Endothelial cell of umbilical vein (primary cell): ENCODE measurements at regions not wholly inside any gene's neighbourhood (a gene's known extent, or its start where the extent isn't known, plus 50 kb on each side); places are given as distances from the start of the nearest gene placed in this dataset.

ENCODE experiments used
- BruUV-seq: library from RNA; stranded (reverse); fragments of 400-500 nt; replicated peaks from 2 replicates; lab custom pipeline; 2021; lab: Mats Ljungman, UMichigan
- CTCF ChIA-PET: fragments of 300-600, 350-600 bp; sonication (Branson Sonifier 250); formaldehyde crosslinking; loops from one replicate; lab custom pipeline; 2021; ENCODE audit warnings: antibody characterized with exemption, inconsistent platforms; lab: Charles Lee
- POLR2A ChIA-PET: fragments of 300-600, 350-600 bp; sonication (Branson Sonifier 250); formaldehyde crosslinking; loops from one replicate; lab custom pipeline; 2021; ENCODE audit warnings: antibody characterized with exemption, inconsistent platforms; lab: Charles Lee
- DNase-seq: peaks from one replicate; pipeline ENCODE4 v3.0.0-alpha.2; 2011; ENCODE audit warnings: low read depth, low spot score
- FAIRE-seq: peaks from 2 replicates; lab custom pipeline; 2011; peaks lifted over from hg19 to GRCh38; lab: Jason Lieb, UNC
- H2AFZ ChIP-seq: 2 replicates; pipeline ENCODE4 v1.6.0; 2012; ENCODE audit warnings: low read depth, low read length, control low read depth, inconsistent platforms
- H3K27ac ChIP-seq: 2 replicates; pipeline ENCODE4 v1.5.1; 2011; ENCODE audit warnings: low read depth, mild to moderate bottlenecking, control low read depth, low read length, moderate library complexity; ENCODE audit not compliant: insufficient read depth
- H3K27me3 ChIP-seq, 2 experiments: 2 replicates each; pipeline versions ENCODE4 v1.6.0 to v1.6.1; 2011; ENCODE audit warnings: low read length in 2 of 2, mixed read lengths in 1 of 2; ENCODE audit not compliant: control insufficient read depth in 2 of 2, insufficient read depth in 2 of 2
- H3K36me3 ChIP-seq, 2 experiments: 2 replicates in 1 of 2; 3 replicates in 1 of 2; pipeline ENCODE4 v1.5.1; 2011; ENCODE audit warnings: low read length in 2 of 2, mild to moderate bottlenecking in 1 of 2, moderate library complexity in 1 of 2; ENCODE audit not compliant: control insufficient read depth in 2 of 2, insufficient read depth in 2 of 2; ENCODE audit errors: extremely low read depth in 1 of 2
- H3K4me1 ChIP-seq: 3 replicates; pipeline ENCODE4 v1.5.1; 2011; ENCODE audit warnings: mild to moderate bottlenecking, low read length; ENCODE audit not compliant: control insufficient read depth, insufficient read depth; ENCODE audit errors: extremely low read depth
- H3K4me2 ChIP-seq: 2 replicates; pipeline ENCODE4 v1.6.1; 2011; ENCODE audit warnings: low read length, control low read depth, mixed read lengths; ENCODE audit not compliant: insufficient read depth
- H3K4me3 ChIP-seq, 3 experiments: fragments of 200-600 bp in 1 of 3; sonication (generic), shearing (Covaris generic) in 1 of 3; replicated peaks in 1 of 3; 2 replicates each; pipeline ENCODE4 v1.5.1; 2011 to 2016; ENCODE audit warnings: control low read depth in 3 of 3, low read length in 3 of 3, mild to moderate bottlenecking in 2 of 3, inconsistent platforms in 1 of 3, low read depth in 1 of 3, moderate library complexity in 1 of 3; ENCODE audit not compliant: insufficient read depth in 1 of 3
- H3K79me2 ChIP-seq: 2 replicates; pipeline ENCODE4 v1.6.0; 2012; ENCODE audit warnings: low read length, inconsistent platforms; ENCODE audit not compliant: control insufficient read depth, insufficient read depth
- H3K9ac ChIP-seq: replicated peaks from 2 replicates; pipeline ENCODE3; 2011; ENCODE audit warnings: low read length, control low read depth; ENCODE audit not compliant: insufficient read depth; ENCODE audit errors: extremely low read depth
- H3K9me1 ChIP-seq: replicated peaks from 3 replicates; pipeline ENCODE4 v1.6.0; 2011; ENCODE audit warnings: mild to moderate bottlenecking, low read length; ENCODE audit not compliant: control insufficient read depth, insufficient read depth; ENCODE audit errors: extremely low read depth
- H3K9me3 ChIP-seq: replicated peaks from 2 replicates; pipeline ENCODE4 v1.5.1; 2012; ENCODE audit warnings: low read length, inconsistent platforms; ENCODE audit not compliant: control insufficient read depth, insufficient read depth
- H4K20me1 ChIP-seq: replicated peaks from 2 replicates; pipeline ENCODE3; 2011; ENCODE audit warnings: mild to moderate bottlenecking, low read length; ENCODE audit not compliant: control insufficient read depth, insufficient read depth; ENCODE audit errors: extremely low read depth
- CTCF ChIP-seq, 2 donors: IDR thresholded peaks; 1 replicate in 1 of 2; 2 replicates in 1 of 2; pipeline ENCODE4 v1.5.1; 2011; ENCODE audit warnings: low read length in 2 of 2, mild to moderate bottlenecking in 2 of 2, moderate library complexity in 2 of 2, control low read depth in 1 of 2, inconsistent platforms in 1 of 2, low read depth in 1 of 2; ENCODE audit not compliant: insufficient read depth in 1 of 2; ENCODE audit errors: extremely low read depth in 1 of 2
- EZH2 ChIP-seq: IDR thresholded peaks from 2 replicates; pipeline ENCODE4 v1.6.1; 2012; ENCODE audit warnings: borderline replicate concordance, low read depth, mild to moderate bottlenecking, moderate library complexity, low read length, inconsistent platforms; ENCODE audit not compliant: severe bottlenecking
- FOS ChIP-seq: IDR thresholded peaks from 2 replicates; pipeline ENCODE4 v1.6.1; 2011; ENCODE audit warnings: mild to moderate bottlenecking, low read length, moderate library complexity, borderline replicate concordance; ENCODE audit not compliant: insufficient read depth
- GATA2 ChIP-seq: IDR thresholded peaks from 2 replicates; pipeline ENCODE4 v1.7.0; 2011; ENCODE audit warnings: low read depth, mild to moderate bottlenecking, moderate library complexity, mixed read lengths, low read length; ENCODE audit not compliant: insufficient read length, insufficient read depth
- JUN ChIP-seq: IDR thresholded peaks from 2 replicates; pipeline ENCODE4 v1.6.1; 2011; ENCODE audit warnings: borderline replicate concordance, low read depth; ENCODE audit not compliant: insufficient read length, insufficient read depth
- MAX ChIP-seq: IDR thresholded peaks from 2 replicates; pipeline ENCODE4 v1.6.1; 2011; ENCODE audit not compliant: insufficient read depth, insufficient read length
- MYC ChIP-seq: IDR thresholded peaks from one replicate; pipeline ENCODE4 v1.6.1; 2011; ENCODE audit warnings: mild to moderate bottlenecking, low read depth, low read length
- POLR2A ChIP-seq: IDR thresholded peaks from 2 replicates; pipeline ENCODE4 v1.6.1; 2012; ENCODE audit warnings: low read depth, mild to moderate bottlenecking, control low read depth, low read length
- POLR2AphosphoS5 ChIP-seq: IDR thresholded peaks from 2 replicates; pipeline ENCODE4 v1.6.1; 2012; ENCODE audit warnings: low read depth, mild to moderate bottlenecking, control low read depth, low read length, moderate library complexity; ENCODE audit not compliant: insufficient read depth
- dilution Hi-C: fragments of 300-500 bp; cut with MboI; formaldehyde crosslinking; loops from one replicate; pipeline ENCODE4 v1.15.0; 2019; ENCODE audit warnings: low sequenced_read_pairs; ENCODE audit not compliant: extremely low pct_ligation_motif_present
- intact Hi-C: fragments of 100-400 bp; cut with micrococcal nuclease; formaldehyde crosslinking; loops from one replicate; pipeline ENCODE4 v1.10.0; 2022

GRCh38 chr21:40952551-40953323, 105.8 kb upstream of the DSCAM start:
- Histone ChIP-seq H3K36me3 (no peaks in the 10 kb centered on the region), H2AFZ (no peak overlapping the region), H3K4me1 (no peaks in the 10 kb centered on the region), H4K20me1 (no peaks in the 10 kb centered on the region), H3K4me2 (no peak overlapping the region), H3K9me1 (no peaks in the 10 kb centered on the region), H3K27me3 (no peaks in the 10 kb centered on the region), H3K4me3 (no peak overlapping the region), H3K79me2 (no peaks in the 10 kb centered on the region), H3K27ac (no peak overlapping the region), H3K9ac (no peak overlapping the region), H3K9me3 (peaks cover 2% of the 10 kb centered on the region)
- DNase-seq: no peak
- FAIRE-seq: no peak
- no TSS peak for BruUV-seq
- dilution Hi-C loops (no loop called here), intact Hi-C loops (no loop called here)
- no peak for TF ChIP-seq POLR2A
- no peak for TF ChIP-seq MAX
- TF ChIP-seq FOS: no peak
- no peak for TF ChIP-seq EZH2
- no peak for TF ChIP-seq JUN
- TF ChIP-seq MYC: no peak
- no peak for TF ChIP-seq POLR2AphosphoS5
- TF ChIP-seq GATA2: no peak
- no peak for TF ChIP-seq CTCF (IDR thresholded peaks at IDR 0.05; ENCODE audit: extremely low read depth in 1 of 2, insufficient read depth in 1 of 2, low read depth in 1 of 2, low read length in 2 of 2)
- POLR2A ChIA-PET: no interaction called here
- CTCF ChIA-PET: no interaction called here
